GM18951 (cell line): ENCODE measurements at regions not wholly inside any gene's neighbourhood (a gene's known extent, or its start where the extent isn't known, plus 50 kb on each side); places are given as distances from the start of the nearest gene placed in this dataset.

Experiments
- POLR2A ChIP-seq: IDR thresholded peaks from 4 replicates; pipeline ENCODE4 v1.6.1; 2011; ENCODE audit warnings: mild to moderate bottlenecking; ENCODE audit not compliant: insufficient read length, insufficient read depth; ENCODE audit errors: extremely low read depth
- in situ Hi-C: fragments of 300-500 bp; cut with MboI; formaldehyde crosslinking; loops from one replicate; pipeline ENCODE4 v1.12.0; 2022; ENCODE audit warnings: low sequenced_read_pairs, mixed read lengths, inconsistent platforms; ENCODE audit not compliant: unreplicated experiment

- TF ChIP-seq POLR2A: no peak
Observed at GRCh38 chr10:130230036-130230435, 93.8 kb downstream of the GLRX3 start.

GRCh38 chr10:130230611-130231010 lies 94.4 kb downstream of the GLRX3 start:
- no peak for TF ChIP-seq POLR2A
- in situ Hi-C loops: no loop called here

More at GRCh38 chr10:130230036-130230435, 93.8 kb downstream of the GLRX3 start:
- in situ Hi-C loops: no loop called here

- in situ Hi-C loops: no loop called here
- no peak for TF ChIP-seq POLR2A
Observed at GRCh38 chr10:130231251-130231741, 95.1 kb downstream of the GLRX3 start.

GRCh38 chr10:130232166-130233034 lies 96.2 kb downstream of the GLRX3 start:
- no peak for TF ChIP-seq POLR2A
- in situ Hi-C loops: no loop called here

- in situ Hi-C loops: no loop called here
- no peak for TF ChIP-seq POLR2A
Observed at GRCh38 chr10:130233035-130233360, 96.8 kb downstream of the GLRX3 start.

GRCh38 chr10:130233426-130233825 lies 97.2 kb downstream of the GLRX3 start:
- in situ Hi-C loops: no loop called here
- no peak for TF ChIP-seq POLR2A

GRCh38 chr10:130234171-130234965 lies 98.2 kb downstream of the GLRX3 start:
- TF ChIP-seq POLR2A: no peak
- in situ Hi-C loops: no loop called here

GRCh38 chr10:130236711-130237110 lies 100.5 kb downstream of the GLRX3 start:
- in situ Hi-C loops: no loop called here

GRCh38 chr10:130240409-130240808 lies 104.2 kb downstream of the GLRX3 start:
- no peak for TF ChIP-seq POLR2A
- in situ Hi-C loops: no loop called here

More at GRCh38 chr10:130236711-130237110, 100.5 kb downstream of the GLRX3 start:
- TF ChIP-seq POLR2A: no peak

- in situ Hi-C loops: no loop called here
- TF ChIP-seq POLR2A: no peak
Observed at GRCh38 chr10:130242513-130242912, 106.3 kb downstream of the GLRX3 start.

- in situ Hi-C loops: no loop called here
- no peak for TF ChIP-seq POLR2A
Observed at GRCh38 chr10:130243015-130243414, 106.8 kb downstream of the GLRX3 start.

GRCh38 chr10:130244031-130244927 lies 108.1 kb downstream of the GLRX3 start:
- no peak for TF ChIP-seq POLR2A
- in situ Hi-C loops: no loop called here
